WTC11 (cell line): ENCODE measurements at regions not wholly inside any gene's neighbourhood (a gene's known extent, or its start where the extent isn't known, plus 50 kb on each side); places are given as distances from the start of the nearest gene placed in this dataset.

ENCODE experiments used
- ATAC-seq: fragments of 200-7000 bp; cut with Tn5 transposase; 2 replicates; pipeline ENCODE4 v1.10.0; 2021; ENCODE audit warnings: mild to moderate bottlenecking, moderate library complexity
- CTCF ChIA-PET: fragments of 300-600 bp; sonication (Branson Sonifier 250); formaldehyde crosslinking; loops from one replicate; lab custom pipeline; 2021; ENCODE audit warnings: antibody characterized with exemption; lab: Charles Lee
- POLR2A ChIA-PET: fragments of 350-600 bp; sonication (Branson Sonifier 250); formaldehyde crosslinking; loops from one replicate; lab custom pipeline; 2021; ENCODE audit warnings: antibody characterized with exemption; lab: Charles Lee
- DNase-seq: peaks from one replicate; pipeline ENCODE4 v3.0.0; 2021; ENCODE audit warnings: low spot score
- H3K27ac Mint-ChIP-seq: 2 replicates; pipeline ENCODE4 v1.8.0; 2021; ENCODE audit warnings: mixed read lengths
- H3K27me3 Mint-ChIP-seq: 2 replicates; pipeline ENCODE4 v1.8.0; 2021; ENCODE audit warnings: low read depth, mild to moderate bottlenecking, moderate library complexity, mixed read lengths
- H3K36me3 Mint-ChIP-seq: 2 replicates; pipeline ENCODE4 v1.8.0; 2021; ENCODE audit warnings: mixed read lengths
- H3K4me1 Mint-ChIP-seq: 2 replicates; pipeline ENCODE4 v1.8.0; 2022; ENCODE audit warnings: mixed read lengths
- H3K4me3 Mint-ChIP-seq: 2 replicates; pipeline ENCODE4 v1.8.0; 2021; ENCODE audit warnings: mild to moderate bottlenecking, moderate library complexity, mixed read lengths
- H3K9me3 Mint-ChIP-seq: 2 replicates; pipeline ENCODE4 v1.8.0; 2021; ENCODE audit warnings: mixed read lengths
- ATF2 ChIP-seq: sonication (generic); formaldehyde crosslinking; IDR thresholded peaks from 2 replicates; pipeline ENCODE4 v1.8.1; 2022; ENCODE audit warnings: low read depth, missing genetic modification reagents, borderline replicate concordance
- ATF3 ChIP-seq: sonication (generic); formaldehyde crosslinking; conservative IDR thresholded peaks from 2 replicates; pipeline ENCODE4 v1.8.1; 2022; ENCODE audit warnings: mild to moderate bottlenecking, missing genetic modification reagents
- CREB1 ChIP-seq: sonication (generic); formaldehyde crosslinking; IDR thresholded peaks from 2 replicates; pipeline ENCODE4 v1.8.0; 2023; ENCODE audit warnings: mild to moderate bottlenecking, missing genetic modification reagents
- CTCF ChIP-seq: fragments of 200-600 bp; IDR thresholded peaks from 2 replicates; pipeline ENCODE4 v1.8.0; 2022; ENCODE audit warnings: antibody characterized with exemption
- ESRRA ChIP-seq: sonication (generic); formaldehyde crosslinking; IDR thresholded peaks from 2 replicates; pipeline ENCODE4 v1.8.1; 2022; ENCODE audit warnings: mild to moderate bottlenecking, missing genetic modification reagents, borderline replicate concordance
- GRHL2 ChIP-seq: fragments of 250-450 bp; sonication (Bioruptor Pico); IDR thresholded peaks from 2 replicates; pipeline ENCODE4 v1.8.0; 2022; ENCODE audit warnings: mild to moderate bottlenecking, moderate library complexity; ENCODE audit not compliant: insufficient replicate concordance, severe bottlenecking
- HMGA2 ChIP-seq: fragments of 250-450 bp; sonication (Bioruptor Pico); IDR thresholded peaks from 2 replicates; pipeline ENCODE4 v1.4.0; 2021; ENCODE audit warnings: mild to moderate bottlenecking, moderate library complexity
- IRF2 ChIP-seq: sonication (generic); formaldehyde crosslinking; IDR thresholded peaks from 2 replicates; pipeline ENCODE4 v1.8.0; 2022; ENCODE audit warnings: low read depth, missing genetic modification reagents, borderline replicate concordance
- MXD4 ChIP-seq: fragments of 250-450 bp; sonication (Bioruptor Pico); IDR thresholded peaks from 2 replicates; pipeline ENCODE4 v1.8.0; 2021; ENCODE audit warnings: mild to moderate bottlenecking, moderate library complexity, borderline replicate concordance
- MYBL2 ChIP-seq: sonication (generic); formaldehyde crosslinking; IDR thresholded peaks from 2 replicates; pipeline ENCODE4 v1.8.1; 2023; ENCODE audit warnings: mild to moderate bottlenecking, moderate library complexity, missing genetic modification reagents
- NFE2L1 ChIP-seq: sonication (generic); formaldehyde crosslinking; IDR thresholded peaks from 2 replicates; pipeline ENCODE4 v1.8.1; 2023; ENCODE audit warnings: missing genetic modification reagents
- NFYB ChIP-seq: sonication (generic); formaldehyde crosslinking; conservative IDR thresholded peaks from 2 replicates; pipeline ENCODE4 v1.8.0; 2022; ENCODE audit warnings: low read depth, missing genetic modification reagents
- NR1H2 ChIP-seq: sonication (generic); formaldehyde crosslinking; IDR thresholded peaks from 2 replicates; pipeline ENCODE4 v1.9.0; 2021; ENCODE audit warnings: mild to moderate bottlenecking, moderate library complexity, missing genetic modification reagents
- RORB ChIP-seq: fragments of 250-450 bp; sonication (Bioruptor Pico); IDR thresholded peaks from 2 replicates; pipeline ENCODE4 v1.9.0; 2021; ENCODE audit warnings: mild to moderate bottlenecking
- SP1 ChIP-seq: sonication (generic); formaldehyde crosslinking; conservative IDR thresholded peaks from 2 replicates; pipeline ENCODE4 v1.8.1; 2022; ENCODE audit warnings: missing genetic modification reagents
- TCF7 ChIP-seq: sonication (generic); formaldehyde crosslinking; IDR thresholded peaks from 2 replicates; pipeline ENCODE4 v1.8.0; 2022; ENCODE audit warnings: mild to moderate bottlenecking, low read depth, missing genetic modification reagents, moderate library complexity
- TP53 ChIP-seq: sonication (generic); formaldehyde crosslinking; IDR thresholded peaks from 2 replicates; pipeline ENCODE4 v1.8.1; 2023; ENCODE audit warnings: mild to moderate bottlenecking, missing genetic modification reagents
- USF1 ChIP-seq: sonication (generic); formaldehyde crosslinking; IDR thresholded peaks from 2 replicates; pipeline ENCODE4 v1.8.0; 2022; ENCODE audit warnings: mild to moderate bottlenecking, missing genetic modification reagents
- ZNF138 ChIP-seq: sonication (generic); formaldehyde crosslinking; conservative IDR thresholded peaks from 2 replicates; pipeline ENCODE4 v1.8.1; 2022; ENCODE audit warnings: mild to moderate bottlenecking, moderate library complexity, missing genetic modification reagents
- ZNF232 ChIP-seq: sonication (generic); formaldehyde crosslinking; IDR thresholded peaks from 2 replicates; pipeline ENCODE4 v1.8.0; 2022; ENCODE audit warnings: mild to moderate bottlenecking, missing genetic modification reagents
- ZNF317 ChIP-seq: sonication (generic); formaldehyde crosslinking; IDR thresholded peaks from 2 replicates; pipeline ENCODE4 v1.8.1; 2023; ENCODE audit warnings: low read depth, mild to moderate bottlenecking, moderate library complexity, missing genetic modification reagents, borderline replicate concordance
- TF ChIP-seq, protein P1 (sequence below): sonication (generic); formaldehyde crosslinking; IDR thresholded peaks from 2 replicates; pipeline ENCODE4 v1.8.1; 2023; ENCODE audit warnings: mild to moderate bottlenecking, missing genetic modification reagents, moderate library complexity
- TF ChIP-seq, protein P2 (sequence below): fragments of 250-450 bp; sonication (Bioruptor Pico); IDR thresholded peaks from 2 replicates; pipeline ENCODE4 v1.8.0; 2021; ENCODE audit warnings: mild to moderate bottlenecking
- TF ChIP-seq, protein P3 (sequence below): sonication (generic); formaldehyde crosslinking; IDR thresholded peaks from 2 replicates; pipeline ENCODE4 v1.8.0; 2022; ENCODE audit warnings: mild to moderate bottlenecking, missing genetic modification reagents
- TF ChIP-seq, protein P4 (sequence below): sonication (generic); formaldehyde crosslinking; IDR thresholded peaks from 2 replicates; pipeline ENCODE4 v1.8.0; 2022; ENCODE audit warnings: missing genetic modification reagents

GRCh38 chrX:23592741-23593140 is 74.6 kb upstream of the PRDX4 start:
- ATAC-seq (no peak), DNase-seq (no peak)
- Mint-ChIP-seq H3K9me3 (peaks cover 5% of the 10 kb centered on the region), H3K4me1 (no peaks in the 10 kb centered on the region), H3K27ac (no peak overlapping the region), H3K36me3 (no peaks in the 10 kb centered on the region), H3K27me3 (no peaks in the 10 kb centered on the region), H3K4me3 (no peak overlapping the region)
- ChIA-PET POLR2A (no interaction called here), CTCF (no interaction called here)
- TF ChIP-seq CREB1 (CRISPR knock-in tag): no peak
- TF ChIP-seq TCF7 (CRISPR knock-in tag): no peak
- no peak for TF ChIP-seq NFE2L1 (CRISPR knock-in tag)
- TF ChIP-seq ATF3 (CRISPR knock-in tag): no peak
- TF ChIP-seq, protein P1, sequence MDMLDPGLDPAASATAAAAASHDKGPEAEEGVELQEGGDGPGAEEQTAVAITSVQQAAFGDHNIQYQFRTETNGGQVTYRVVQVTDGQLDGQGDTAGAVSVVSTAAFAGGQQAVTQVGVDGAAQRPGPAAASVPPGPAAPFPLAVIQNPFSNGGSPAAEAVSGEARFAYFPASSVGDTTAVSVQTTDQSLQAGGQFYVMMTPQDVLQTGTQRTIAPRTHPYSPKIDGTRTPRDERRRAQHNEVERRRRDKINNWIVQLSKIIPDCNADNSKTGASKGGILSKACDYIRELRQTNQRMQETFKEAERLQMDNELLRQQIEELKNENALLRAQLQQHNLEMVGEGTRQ (CRISPR knock-in tag): no peak
- TF ChIP-seq NR1H2 (CRISPR knock-in tag): no peak
- TF ChIP-seq ESRRA (CRISPR knock-in tag): no peak
- TF ChIP-seq ZNF138 (CRISPR knock-in tag): no peak
- TF ChIP-seq CTCF: no peak
- TF ChIP-seq ZNF317 (CRISPR knock-in tag): no peak
- TF ChIP-seq MXD4 (CRISPR knock-in tag): no peak
- no peak for TF ChIP-seq MYBL2
- TF ChIP-seq GRHL2 (CRISPR knock-in tag): no peak

GRCh38 chrX:23598575-23598974 is 68.7 kb upstream of the PRDX4 start:
- DNase-seq (no peak), ATAC-seq (no peak)
- Mint-ChIP-seq H3K4me3 (no peak overlapping the region), H3K27me3 (no peaks in the 10 kb centered on the region), H3K9me3 (no peaks in the 10 kb centered on the region), H3K36me3 (no peaks in the 10 kb centered on the region), H3K4me1 (no peaks in the 10 kb centered on the region), H3K27ac (no peak overlapping the region)
- TF ChIP-seq NFE2L1 (CRISPR knock-in tag) (no peak), USF1 (CRISPR knock-in tag) (no peak), HMGA2 (CRISPR knock-in tag) (no peak), ZNF232 (no peak)
- TF ChIP-seq, protein P2, sequence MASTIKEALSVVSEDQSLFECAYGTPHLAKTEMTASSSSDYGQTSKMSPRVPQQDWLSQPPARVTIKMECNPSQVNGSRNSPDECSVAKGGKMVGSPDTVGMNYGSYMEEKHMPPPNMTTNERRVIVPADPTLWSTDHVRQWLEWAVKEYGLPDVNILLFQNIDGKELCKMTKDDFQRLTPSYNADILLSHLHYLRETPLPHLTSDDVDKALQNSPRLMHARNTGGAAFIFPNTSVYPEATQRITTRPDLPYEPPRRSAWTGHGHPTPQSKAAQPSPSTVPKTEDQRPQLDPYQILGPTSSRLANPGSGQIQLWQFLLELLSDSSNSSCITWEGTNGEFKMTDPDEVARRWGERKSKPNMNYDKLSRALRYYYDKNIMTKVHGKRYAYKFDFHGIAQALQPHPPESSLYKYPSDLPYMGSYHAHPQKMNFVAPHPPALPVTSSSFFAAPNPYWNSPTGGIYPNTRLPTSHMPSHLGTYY: no peak
- ChIA-PET POLR2A (no interaction called here), CTCF (no interaction called here)

- CTCF ChIA-PET: no interaction called here
- TF ChIP-seq ATF2 (CRISPR knock-in tag) (no peak), IRF2 (CRISPR knock-in tag) (no peak), NFYB (no peak), RORB (CRISPR knock-in tag) (no peak), SP1 (CRISPR knock-in tag) (no peak), TP53 (CRISPR knock-in tag) (no peak)
- TF ChIP-seq, protein P3, sequence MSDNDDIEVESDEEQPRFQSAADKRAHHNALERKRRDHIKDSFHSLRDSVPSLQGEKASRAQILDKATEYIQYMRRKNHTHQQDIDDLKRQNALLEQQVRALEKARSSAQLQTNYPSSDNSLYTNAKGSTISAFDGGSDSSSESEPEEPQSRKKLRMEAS (CRISPR knock-in tag): no peak
- TF ChIP-seq, protein P4, sequence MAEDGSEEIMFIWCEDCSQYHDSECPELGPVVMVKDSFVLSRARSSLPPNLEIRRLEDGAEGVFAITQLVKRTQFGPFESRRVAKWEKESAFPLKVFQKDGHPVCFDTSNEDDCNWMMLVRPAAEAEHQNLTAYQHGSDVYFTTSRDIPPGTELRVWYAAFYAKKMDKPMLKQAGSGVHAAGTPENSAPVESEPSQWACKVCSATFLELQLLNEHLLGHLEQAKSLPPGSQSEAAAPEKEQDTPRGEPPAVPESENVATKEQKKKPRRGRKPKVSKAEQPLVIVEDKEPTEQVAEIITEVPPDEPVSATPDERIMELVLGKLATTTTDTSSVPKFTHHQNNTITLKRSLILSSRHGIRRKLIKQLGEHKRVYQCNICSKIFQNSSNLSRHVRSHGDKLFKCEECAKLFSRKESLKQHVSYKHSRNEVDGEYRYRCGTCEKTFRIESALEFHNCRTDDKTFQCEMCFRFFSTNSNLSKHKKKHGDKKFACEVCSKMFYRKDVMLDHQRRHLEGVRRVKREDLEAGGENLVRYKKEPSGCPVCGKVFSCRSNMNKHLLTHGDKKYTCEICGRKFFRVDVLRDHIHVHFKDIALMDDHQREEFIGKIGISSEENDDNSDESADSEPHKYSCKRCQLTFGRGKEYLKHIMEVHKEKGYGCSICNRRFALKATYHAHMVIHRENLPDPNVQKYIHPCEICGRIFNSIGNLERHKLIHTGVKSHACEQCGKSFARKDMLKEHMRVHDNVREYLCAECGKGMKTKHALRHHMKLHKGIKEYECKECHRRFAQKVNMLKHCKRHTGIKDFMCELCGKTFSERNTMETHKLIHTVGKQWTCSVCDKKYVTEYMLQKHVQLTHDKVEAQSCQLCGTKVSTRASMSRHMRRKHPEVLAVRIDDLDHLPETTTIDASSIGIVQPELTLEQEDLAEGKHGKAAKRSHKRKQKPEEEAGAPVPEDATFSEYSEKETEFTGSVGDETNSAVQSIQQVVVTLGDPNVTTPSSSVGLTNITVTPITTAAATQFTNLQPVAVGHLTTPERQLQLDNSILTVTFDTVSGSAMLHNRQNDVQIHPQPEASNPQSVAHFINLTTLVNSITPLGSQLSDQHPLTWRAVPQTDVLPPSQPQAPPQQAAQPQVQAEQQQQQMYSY: no peak
Measured at GRCh38 chrX:23603501-23603900, 63.8 kb upstream of the PRDX4 start.

More at GRCh38 chrX:23603501-23603900, 63.8 kb upstream of the PRDX4 start:
- POLR2A ChIA-PET: no interaction called here
- DNase-seq (no peak), ATAC-seq (no peak)
- Mint-ChIP-seq H3K36me3 (no peaks in the 10 kb centered on the region), H3K27ac (no peak overlapping the region), H3K9me3 (peaks cover 6% of the 10 kb centered on the region), H3K27me3 (no peaks in the 10 kb centered on the region; the same call in 1 of the 2 replicates), H3K4me3 (no peak overlapping the region), H3K4me1 (no peaks in the 10 kb centered on the region)
